ENCODE measurements at regions not wholly inside any gene's neighbourhood (a gene's known extent, or its start where the extent isn't known, plus 50 kb on each side); places are given as distances from the start of the nearest gene placed in this dataset.

DNA sequence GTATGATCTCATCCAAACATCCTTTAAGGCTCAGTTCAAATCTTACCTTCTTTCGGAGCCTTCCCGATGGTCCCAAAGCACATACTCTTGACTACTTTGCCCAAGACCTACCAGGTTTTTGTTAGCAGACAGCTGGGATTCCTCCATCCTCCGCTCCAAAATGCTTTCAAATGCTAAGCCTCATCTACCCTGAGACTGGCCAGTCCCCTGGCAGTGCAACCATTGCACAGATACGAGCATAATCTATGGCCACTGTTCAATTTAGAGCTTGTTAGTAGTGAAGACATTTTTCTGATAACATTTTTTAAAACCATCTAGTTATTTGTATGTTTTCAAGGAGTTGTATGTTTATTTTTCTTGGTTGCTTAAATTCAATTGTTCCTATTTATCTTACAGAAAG, 264.4 kb upstream of the NR2F2 start:
- TF ChIP-seq, protein P1, sequence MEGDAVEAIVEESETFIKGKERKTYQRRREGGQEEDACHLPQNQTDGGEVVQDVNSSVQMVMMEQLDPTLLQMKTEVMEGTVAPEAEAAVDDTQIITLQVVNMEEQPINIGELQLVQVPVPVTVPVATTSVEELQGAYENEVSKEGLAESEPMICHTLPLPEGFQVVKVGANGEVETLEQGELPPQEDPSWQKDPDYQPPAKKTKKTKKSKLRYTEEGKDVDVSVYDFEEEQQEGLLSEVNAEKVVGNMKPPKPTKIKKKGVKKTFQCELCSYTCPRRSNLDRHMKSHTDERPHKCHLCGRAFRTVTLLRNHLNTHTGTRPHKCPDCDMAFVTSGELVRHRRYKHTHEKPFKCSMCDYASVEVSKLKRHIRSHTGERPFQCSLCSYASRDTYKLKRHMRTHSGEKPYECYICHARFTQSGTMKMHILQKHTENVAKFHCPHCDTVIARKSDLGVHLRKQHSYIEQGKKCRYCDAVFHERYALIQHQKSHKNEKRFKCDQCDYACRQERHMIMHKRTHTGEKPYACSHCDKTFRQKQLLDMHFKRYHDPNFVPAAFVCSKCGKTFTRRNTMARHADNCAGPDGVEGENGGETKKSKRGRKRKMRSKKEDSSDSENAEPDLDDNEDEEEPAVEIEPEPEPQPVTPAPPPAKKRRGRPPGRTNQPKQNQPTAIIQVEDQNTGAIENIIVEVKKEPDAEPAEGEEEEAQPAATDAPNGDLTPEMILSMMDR (conservative IDR thresholded peaks at IDR 0.05; ENCODE audit: low read depth, low read length), result no peak
- no peak for TF ChIP-seq EZH2 (IDR thresholded peaks at IDR 0.05; ENCODE audit: borderline replicate concordance, low read depth, low read length, poor library complexity, severe bottlenecking)
